Stomach smooth muscle (tissue), 2 donors: ENCODE measurements at regions not wholly inside any gene's neighbourhood (a gene's known extent, or its start where the extent isn't known, plus 50 kb on each side); places are given as distances from the start of the nearest gene placed in this dataset.

ENCODE experiments used
- H3K27ac ChIP-seq: one replicate; pipeline ENCODE4 v1.7.0; 2013; ENCODE audit warnings: mild to moderate bottlenecking, low read length, inconsistent platforms
- H3K27me3 ChIP-seq, 2 donors: one replicate each; pipeline ENCODE4 v1.7.0; 2013; ENCODE audit warnings: low read length in 2 of 2; ENCODE audit not compliant: insufficient read depth in 2 of 2, control insufficient read depth in 1 of 2
- H3K36me3 ChIP-seq, 2 donors: one replicate each; pipeline ENCODE4 v1.7.0; 2013; ENCODE audit warnings: low read length in 2 of 2; ENCODE audit not compliant: control insufficient read depth in 2 of 2, insufficient read depth in 2 of 2
- H3K4me1 ChIP-seq: one replicate; pipeline ENCODE4 v1.7.0; 2013; ENCODE audit warnings: low read length; ENCODE audit not compliant: control insufficient read depth, insufficient read depth
- H3K4me3 ChIP-seq, 2 donors: one replicate each; pipeline ENCODE4 v1.7.0; 2013; ENCODE audit warnings: low read length in 2 of 2
- H3K9ac ChIP-seq, 2 donors: one replicate each; pipeline ENCODE4 v1.7.0; 2013; ENCODE audit warnings: low read length in 2 of 2, mild to moderate bottlenecking in 1 of 2
- H3K9me3 ChIP-seq, 2 donors: one replicate each; pipeline ENCODE4 v1.7.0; 2013; ENCODE audit warnings: low read length in 2 of 2; ENCODE audit not compliant: control insufficient read depth in 2 of 2
- donor health status: healthy.
- donor health status: Pancreatic carcinoma.

GRCh38 chr12:77549383-77550128, 281.1 kb upstream of the NAV3 start:
- Histone ChIP-seq H3K27ac (no peak overlapping the region), H3K36me3 (no peaks in the 10 kb centered on the region), H3K9me3 (no peaks in the 10 kb centered on the region)

GRCh38 chr12:77548797-77549196, 281.9 kb upstream of the NAV3 start:
- no peak overlapping the region for H3K27ac ChIP-seq
- H3K9ac ChIP-seq = no peak overlapping the region
- H3K27me3 ChIP-seq = no peaks in the 10 kb centered on the region
- no peak overlapping the region for H3K4me3 ChIP-seq
- no peaks in the 10 kb centered on the region for H3K4me1 ChIP-seq
- H3K9me3 ChIP-seq = no peaks in the 10 kb centered on the region
- no peaks in the 10 kb centered on the region for H3K36me3 ChIP-seq

More at GRCh38 chr12:77549383-77550128, 281.1 kb upstream of the NAV3 start:
- Histone ChIP-seq H3K9ac (no peak overlapping the region), H3K27me3 (no peaks in the 10 kb centered on the region), H3K4me1 (no peaks in the 10 kb centered on the region), H3K4me3 (no peak overlapping the region)

- H3K4me1 ChIP-seq = no peaks in the 10 kb centered on the region
- H3K9me3 ChIP-seq = no peaks in the 10 kb centered on the region
- no peak overlapping the region for H3K27ac ChIP-seq
- no peak overlapping the region for H3K9ac ChIP-seq
- no peaks in the 10 kb centered on the region for H3K36me3 ChIP-seq
- no peak overlapping the region for H3K4me3 ChIP-seq
- no peaks in the 10 kb centered on the region for H3K27me3 ChIP-seq
These were observed 290.6 kb upstream of the NAV3 start for GRCh38 chr12:77540097-77540496.

GRCh38 chr12:77537663-77538062, 293.0 kb upstream of the NAV3 start:
- Histone ChIP-seq H3K36me3 (no peaks in the 10 kb centered on the region), H3K4me1 (no peaks in the 10 kb centered on the region), H3K9me3 (no peaks in the 10 kb centered on the region), H3K27ac (no peak overlapping the region), H3K4me3 (no peak overlapping the region), H3K9ac (no peak overlapping the region), H3K27me3 (no peaks in the 10 kb centered on the region)

GRCh38 chr12:77535734-77536133, 295.0 kb upstream of the NAV3 start:
- Histone ChIP-seq H3K9me3 (no peaks in the 10 kb centered on the region), H3K27me3 (no peaks in the 10 kb centered on the region), H3K4me1 (no peaks in the 10 kb centered on the region), H3K4me3 (no peak overlapping the region), H3K27ac (no peak overlapping the region), H3K36me3 (no peaks in the 10 kb centered on the region), H3K9ac (no peak overlapping the region)

GRCh38 chr12:77531912-77532311, 298.8 kb upstream of the NAV3 start:
- Histone ChIP-seq H3K4me3 (no peak overlapping the region), H3K36me3 (no peaks in the 10 kb centered on the region), H3K27ac (no peak overlapping the region), H3K9me3 (no peaks in the 10 kb centered on the region), H3K9ac (no peak overlapping the region), H3K27me3 (no peaks in the 10 kb centered on the region), H3K4me1 (no peaks in the 10 kb centered on the region)

GRCh38 chr12:77522247-77522646, 308.4 kb upstream of the NAV3 start:
- Histone ChIP-seq H3K4me3 (no peak overlapping the region), H3K9me3 (no peaks in the 10 kb centered on the region), H3K27me3 (no peaks in the 10 kb centered on the region), H3K27ac (no peak overlapping the region), H3K4me1 (no peaks in the 10 kb centered on the region), H3K9ac (no peak overlapping the region), H3K36me3 (no peaks in the 10 kb centered on the region)

GRCh38 chr12:77521508-77522115, 309.1 kb upstream of the NAV3 start:
- Histone ChIP-seq H3K27ac (no peak overlapping the region), H3K9ac (no peak overlapping the region), H3K4me1 (no peaks in the 10 kb centered on the region), H3K27me3 (no peaks in the 10 kb centered on the region), H3K36me3 (no peaks in the 10 kb centered on the region), H3K4me3 (no peak overlapping the region), H3K9me3 (no peaks in the 10 kb centered on the region)

- Histone ChIP-seq H3K36me3 (no peaks in the 10 kb centered on the region), H3K27me3 (no peaks in the 10 kb centered on the region), H3K9ac (no peak overlapping the region), H3K27ac (no peak overlapping the region), H3K4me3 (no peak overlapping the region), H3K4me1 (no peaks in the 10 kb centered on the region), H3K9me3 (no peaks in the 10 kb centered on the region)
These were observed 316.2 kb upstream of the NAV3 start for GRCh38 chr12:77514511-77514910.

GRCh38 chr12:77510985-77511384, 319.7 kb upstream of the NAV3 start:
- no peak overlapping the region for H3K4me3 ChIP-seq
- no peaks in the 10 kb centered on the region for H3K4me1 ChIP-seq
- H3K27ac ChIP-seq = no peak overlapping the region
- H3K27me3 ChIP-seq = no peaks in the 10 kb centered on the region
- no peaks in the 10 kb centered on the region for H3K36me3 ChIP-seq
- H3K9me3 ChIP-seq = no peaks in the 10 kb centered on the region
- no peak overlapping the region for H3K9ac ChIP-seq

- H3K9me3 ChIP-seq = no peaks in the 10 kb centered on the region
- no peak overlapping the region for H3K27ac ChIP-seq
- no peaks in the 10 kb centered on the region for H3K4me1 ChIP-seq
- H3K4me3 ChIP-seq = no peak overlapping the region
- no peaks in the 10 kb centered on the region for H3K27me3 ChIP-seq
- no peak overlapping the region for H3K9ac ChIP-seq
- no peaks in the 10 kb centered on the region for H3K36me3 ChIP-seq
These were observed 326.2 kb upstream of the NAV3 start for GRCh38 chr12:77504466-77504865.
